Upper lobe of left lung (tissue), 4 donors: ENCODE measurements at regions not wholly inside any gene's neighbourhood (a gene's known extent, or its start where the extent isn't known, plus 50 kb on each side); places are given as distances from the start of the nearest gene placed in this dataset.

Source experiments
- CTCF ChIP-seq, 6 experiments: fragments of 450-650 bp in 4 of 6; fragments of 200-600 bp in 2 of 6; sonication (generic) in 2 of 6; IDR thresholded peaks; one replicate each; pipeline ENCODE4 v1.5.1; 2016 to 2019; ENCODE audit warnings: antibody characterized with exemption in 6 of 6
- POLR2AphosphoS5 ChIP-seq, 2 donors: sonication (generic); formaldehyde crosslinking; IDR thresholded peaks; one replicate each; pipeline ENCODE4 v1.5.1; 2017; ENCODE audit warnings: antibody characterized with exemption in 2 of 2

GRCh38 chr1:188668083-188668482, 1809.6 kb downstream of the BRINP3 start:
- TF ChIP-seq CTCF (IDR thresholded peaks at IDR 0.05) (no peak), POLR2AphosphoS5 (IDR thresholded peaks at IDR 0.05) (no peak)
